ENCODE measurements at regions not wholly inside any gene's neighbourhood (a gene's known extent, or its start where the extent isn't known, plus 50 kb on each side); places are given as distances from the start of the nearest gene placed in this dataset.
"Not testable (repeated sequence)": the region's sequence is repeated elsewhere in the genome, so short reads cannot be mapped to it uniquely, and the experiment has no call there.

DNA sequence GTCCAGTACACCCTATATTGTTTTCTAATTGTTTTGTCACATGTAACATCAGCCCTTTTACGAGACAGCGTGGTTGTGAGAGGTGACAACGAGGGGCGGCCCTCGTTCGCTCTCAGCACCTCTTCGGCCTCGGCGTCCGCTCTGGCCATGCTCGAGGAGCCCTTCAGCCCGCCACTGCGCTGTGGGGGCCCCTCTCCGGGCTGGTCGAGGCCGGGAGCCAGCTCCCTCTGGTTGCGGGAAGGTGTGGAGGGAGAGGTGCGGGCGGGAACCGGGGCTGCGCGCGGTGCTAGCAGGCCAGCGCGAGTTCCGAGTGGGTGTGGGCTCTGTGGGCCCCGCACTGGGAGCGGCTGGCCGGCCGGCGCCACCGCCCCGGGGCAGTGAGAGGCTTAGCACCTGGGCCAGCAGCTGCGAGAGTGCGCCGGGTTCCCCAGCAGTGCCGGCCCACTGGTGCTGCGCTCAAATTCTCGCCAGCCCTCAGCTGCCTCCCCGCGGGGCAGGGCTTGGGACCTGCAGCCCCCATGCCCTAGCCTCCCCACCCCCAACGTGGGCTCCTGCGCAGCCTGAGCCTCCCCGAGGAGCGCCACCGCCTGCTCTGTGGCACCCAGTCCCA lies 145.0 kb downstream of the PSAT1 start:
- Histone ChIP-seq H3K4me1 (replicated peaks) (peaks cover 43% of the 10 kb centered on the region), H3K27ac (no peak overlapping the region; the same call in 1 of the 2 replicates), H3K36me3 (no peaks in the 10 kb centered on the region), H3K27me3 (replicated peaks) (no peaks in the 10 kb centered on the region), H3K4me3 (no peak overlapping the region), H3K9me3 (replicated peaks) (no peaks in the 10 kb centered on the region)
- DNase-seq (ENCODE audit: low read depth in 1 of 2, low spot score in 2 of 2) = no peak

DNA sequence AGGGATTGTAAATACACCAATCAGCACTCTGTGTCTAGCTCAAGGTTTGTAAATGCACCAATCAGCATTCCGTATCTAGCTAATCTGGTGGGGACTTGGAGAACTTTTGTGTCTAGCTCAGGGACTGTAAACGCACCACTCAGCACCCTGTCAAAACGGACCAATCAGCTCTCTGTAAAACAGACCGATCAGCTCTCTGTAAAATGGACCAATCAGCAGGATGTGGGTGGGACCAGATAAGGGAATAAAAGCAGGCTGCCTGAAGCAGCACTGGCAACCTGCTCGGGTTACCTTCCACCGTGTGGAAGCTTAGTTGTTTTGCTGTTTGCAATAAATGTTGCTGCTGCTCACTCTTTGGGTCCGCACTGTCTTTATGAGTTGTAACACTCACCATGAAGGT lies 145.7 kb downstream of the PSAT1 start:
- not testable (repeated sequence) for H3K4me3 ChIP-seq; H3K36me3 ChIP-seq; DNase-seq (ENCODE audit: low read depth in 1 of 2, low spot score in 2 of 2); H3K27me3 ChIP-seq (replicated peaks); H3K9me3 ChIP-seq (replicated peaks); H3K27ac ChIP-seq
- H3K4me1 ChIP-seq (replicated peaks) = peaks cover 37% of the 10 kb centered on the region

DNA sequence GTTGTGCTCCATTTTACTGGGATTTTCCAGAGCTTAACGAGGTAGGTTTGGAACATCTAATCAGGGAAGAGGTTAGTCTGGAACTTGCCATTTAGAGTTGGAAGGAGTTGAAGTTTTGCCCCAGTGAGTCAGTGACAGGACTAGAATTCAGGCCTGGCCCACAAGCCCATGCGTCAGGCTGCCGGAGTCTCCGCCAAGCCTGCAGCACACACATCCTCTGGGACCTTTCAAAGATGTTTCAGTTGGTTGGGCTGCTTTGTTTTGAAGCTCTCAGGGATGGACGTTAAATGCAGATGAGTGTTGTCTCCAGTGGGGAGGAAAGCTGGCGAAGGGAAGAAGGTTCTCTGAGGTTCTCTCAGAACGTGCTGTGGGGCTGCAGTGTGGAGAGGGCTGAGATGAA lies 147.0 kb downstream of the PSAT1 start:
- Histone ChIP-seq H3K27ac (no peak overlapping the region), H3K27me3 (replicated peaks) (no peaks in the 10 kb centered on the region), H3K9me3 (replicated peaks) (no peaks in the 10 kb centered on the region), H3K4me1 (replicated peaks) (peaks cover 26% of the 10 kb centered on the region), H3K4me3 (no peak overlapping the region), H3K36me3 (no peaks in the 10 kb centered on the region)
- no peak for DNase-seq (ENCODE audit: low read depth in 1 of 2, low spot score in 2 of 2)

DNA sequence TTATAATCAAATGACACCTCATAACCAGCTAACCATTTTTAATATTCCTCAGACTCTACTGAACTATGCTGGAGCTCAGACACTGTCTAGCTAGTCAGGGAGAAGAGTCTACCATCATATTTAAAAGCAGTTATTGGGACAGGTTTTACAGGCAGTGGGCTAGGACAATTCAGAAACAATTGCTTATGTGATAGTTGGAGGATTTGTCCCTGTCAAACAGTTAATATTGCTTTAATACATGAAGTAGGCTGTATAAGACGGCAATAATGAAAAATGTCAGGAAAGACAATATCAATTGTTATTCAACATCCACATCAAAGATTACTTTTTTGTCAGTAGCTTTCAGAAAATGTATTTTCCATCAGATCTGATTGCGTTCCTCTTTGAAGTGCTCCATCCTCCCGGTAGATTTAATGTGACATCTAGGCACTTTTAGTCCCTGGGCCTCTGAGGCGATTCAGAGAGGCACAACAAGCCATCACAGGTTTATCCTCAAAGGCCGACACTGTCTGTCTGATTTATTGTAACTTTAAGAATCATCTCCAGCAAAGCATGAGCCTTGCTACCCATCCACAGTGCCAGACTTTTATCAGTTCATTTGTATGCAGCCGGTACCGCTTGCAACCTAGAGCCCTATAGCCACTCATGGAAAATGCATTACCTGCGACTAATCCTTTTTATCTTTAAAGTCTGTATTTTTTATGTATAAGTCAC lies 152.2 kb downstream of the PSAT1 start:
- Histone ChIP-seq H3K9me3 (replicated peaks) (no peaks in the 10 kb centered on the region), H3K27me3 (replicated peaks) (no peaks in the 10 kb centered on the region), H3K4me3 (no peak overlapping the region), H3K36me3 (no peaks in the 10 kb centered on the region), H3K27ac (no peak overlapping the region), H3K4me1 (replicated peaks) (peaks cover 5% of the 10 kb centered on the region)
- DNase-seq (ENCODE audit: low read depth in 1 of 2, low spot score in 2 of 2) = no peak

DNA sequence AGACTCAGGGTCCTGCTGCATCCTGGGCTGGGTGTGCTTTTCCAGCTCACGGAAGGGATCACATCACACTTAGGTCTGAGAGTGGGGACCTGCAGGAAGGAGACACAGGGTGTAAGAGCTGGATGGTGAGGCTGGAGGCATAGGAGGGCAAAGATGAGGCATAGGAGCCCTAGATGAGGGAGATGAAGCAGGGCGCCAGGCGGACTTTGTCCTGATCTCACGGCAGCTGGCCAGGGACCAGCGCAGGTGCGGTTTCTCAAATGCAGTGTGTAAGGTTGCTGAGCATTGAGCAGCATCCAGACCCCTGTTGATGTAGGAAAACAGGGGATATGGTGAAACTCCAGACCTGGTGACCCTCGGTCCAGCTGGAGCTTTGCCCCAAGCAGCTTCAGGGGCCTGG lies 156.5 kb downstream of the PSAT1 start:
- H3K27ac ChIP-seq = no peak overlapping the region

DNA sequence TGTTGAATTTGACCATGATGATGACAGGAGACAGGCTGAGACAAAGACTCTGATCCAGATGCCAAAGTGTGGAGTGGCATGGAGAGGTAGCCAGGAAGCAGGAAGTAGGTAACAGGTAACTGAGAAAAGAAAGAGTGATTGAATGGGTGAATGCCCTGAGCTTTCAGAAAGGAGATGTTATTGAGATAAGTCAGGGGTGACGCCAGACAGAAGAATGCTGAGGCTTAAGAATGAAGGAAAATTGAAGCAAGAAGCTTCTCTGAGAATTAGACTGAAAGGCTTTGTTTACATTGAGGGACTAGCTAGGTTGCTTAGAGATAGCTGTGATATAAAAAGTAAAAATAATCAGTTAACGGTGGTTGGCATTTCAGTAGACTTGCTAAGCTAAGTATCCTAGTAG lies 165.7 kb downstream of the PSAT1 start:
- peak in 1 of 2 experiments; percentile 23 for DNase-seq (ENCODE audit: low read depth in 1 of 2, low spot score in 2 of 2)

More for the DNA sequence above, 156.5 kb downstream of the PSAT1 start:
- Histone ChIP-seq H3K4me3 (no peak overlapping the region), H3K9me3 (replicated peaks) (no peaks in the 10 kb centered on the region), H3K36me3 (no peaks in the 10 kb centered on the region), H3K4me1 (replicated peaks) (peaks cover 5% of the 10 kb centered on the region), H3K27me3 (replicated peaks) (no peaks in the 10 kb centered on the region)
- no peak for DNase-seq (ENCODE audit: low read depth in 1 of 2, low spot score in 2 of 2)

DNA sequence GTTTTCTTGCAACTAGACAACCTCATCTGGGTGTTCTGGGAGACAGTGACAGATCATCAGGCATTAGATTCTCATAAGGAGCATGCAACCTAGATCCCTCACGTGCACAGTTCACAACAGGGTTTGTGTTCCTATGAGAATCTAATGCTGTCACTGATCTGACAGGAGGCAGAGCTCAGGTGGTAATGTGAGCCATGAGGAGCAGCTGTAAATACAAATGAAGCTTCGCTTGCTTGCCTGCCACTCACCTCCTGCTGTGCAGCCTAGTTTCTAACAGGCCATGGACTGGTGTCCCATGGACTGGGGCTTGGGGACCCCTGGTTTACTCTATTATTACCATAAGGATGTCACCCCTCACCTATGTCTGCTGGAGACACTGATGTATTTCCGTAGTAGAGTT lies 166.8 kb downstream of the PSAT1 start:
- no peak overlapping the region for H3K27ac ChIP-seq
- no peaks in the 10 kb centered on the region for H3K36me3 ChIP-seq
- no peak overlapping the region for H3K4me3 ChIP-seq
- H3K9me3 ChIP-seq (replicated peaks) = no peaks in the 10 kb centered on the region
- 0 out of 2 replicates have a peak, but pooled peaks cover 7% of the 10 kb centered on the region for H3K4me1 ChIP-seq (replicated peaks)
- DNase-seq (ENCODE audit: low read depth in 1 of 2, low spot score in 2 of 2) = no peak
- no peaks in the 10 kb centered on the region for H3K27me3 ChIP-seq (replicated peaks)

More for the DNA sequence above, 165.7 kb downstream of the PSAT1 start:
- no peaks in the 10 kb centered on the region for H3K9me3 ChIP-seq (replicated peaks)
- H3K27me3 ChIP-seq (replicated peaks) = no peaks in the 10 kb centered on the region
- no peaks in the 10 kb centered on the region for H3K36me3 ChIP-seq
- H3K4me3 ChIP-seq = no peak overlapping the region
- H3K27ac ChIP-seq = peak overlapping the region; percentile 40; the same call in 1 of the 2 replicates
- 0 out of 2 replicates have a peak, but pooled peaks cover 7% of the 10 kb centered on the region for H3K4me1 ChIP-seq (replicated peaks)

DNA sequence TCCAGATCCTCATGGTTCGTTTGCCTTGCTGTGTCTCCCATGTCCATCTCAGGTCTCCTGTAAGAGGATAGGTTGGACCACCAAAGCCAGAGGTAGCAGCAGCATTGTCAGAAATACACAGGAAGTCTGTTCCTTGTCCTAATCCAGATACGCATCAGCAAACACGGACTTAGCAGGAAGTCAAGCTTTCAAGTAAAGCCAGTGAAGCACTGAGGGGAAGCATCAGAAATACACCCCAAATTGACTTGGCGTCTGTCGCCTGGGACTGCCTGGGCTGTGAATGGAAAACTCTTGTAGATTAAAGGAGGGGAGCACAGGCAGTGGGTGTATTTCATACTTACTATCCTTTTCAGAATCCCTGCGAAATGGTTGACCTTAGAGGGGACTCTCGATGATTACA lies 171.3 kb downstream of the PSAT1 start:
- no peak overlapping the region for H3K4me3 ChIP-seq
- H3K27me3 ChIP-seq (replicated peaks) = no peaks in the 10 kb centered on the region
- H3K36me3 ChIP-seq = no peaks in the 10 kb centered on the region
- no peak for DNase-seq (ENCODE audit: low read depth in 1 of 2, low spot score in 2 of 2)
- H3K27ac ChIP-seq = no peak overlapping the region
- H3K4me1 ChIP-seq (replicated peaks) = no peaks in the 10 kb centered on the region
- no peaks in the 10 kb centered on the region for H3K9me3 ChIP-seq (replicated peaks)

DNA sequence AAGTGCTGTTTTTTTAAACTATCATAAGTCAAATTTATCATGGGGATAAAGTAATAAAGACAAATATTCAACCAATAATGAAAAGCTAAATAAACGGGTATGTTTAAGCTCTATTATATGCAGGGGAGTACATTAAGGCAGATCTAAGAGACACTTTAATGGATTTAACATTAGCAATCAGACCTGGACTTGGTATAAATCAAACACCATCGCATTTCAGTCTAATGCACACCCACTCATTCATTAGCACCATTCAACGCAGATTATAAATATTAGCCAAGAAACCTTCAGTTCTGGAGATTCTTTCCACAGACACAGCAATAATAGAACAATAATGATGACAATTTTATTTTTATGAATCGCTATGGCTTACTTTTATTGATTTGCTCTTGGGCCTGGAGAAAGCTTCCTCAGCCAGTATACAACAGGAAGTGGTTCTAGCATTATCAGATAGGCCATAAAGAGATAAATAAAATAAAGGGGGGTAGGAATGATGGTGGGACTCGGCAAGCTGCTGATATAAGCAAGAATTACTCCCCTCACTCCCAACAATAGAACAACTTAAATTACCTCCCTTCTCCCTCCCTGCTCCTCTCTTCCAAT lies 172.2 kb downstream of the PSAT1 start:
- DNase-seq (ENCODE audit: low read depth in 1 of 2, low spot score in 2 of 2) = no peak
- no peaks in the 10 kb centered on the region for H3K36me3 ChIP-seq
- no peaks in the 10 kb centered on the region for H3K9me3 ChIP-seq (replicated peaks)
- H3K4me3 ChIP-seq = no peak overlapping the region
- no peak overlapping the region for H3K27ac ChIP-seq
- H3K4me1 ChIP-seq (replicated peaks) = no peaks in the 10 kb centered on the region
- H3K27me3 ChIP-seq (replicated peaks) = no peaks in the 10 kb centered on the region

DNA sequence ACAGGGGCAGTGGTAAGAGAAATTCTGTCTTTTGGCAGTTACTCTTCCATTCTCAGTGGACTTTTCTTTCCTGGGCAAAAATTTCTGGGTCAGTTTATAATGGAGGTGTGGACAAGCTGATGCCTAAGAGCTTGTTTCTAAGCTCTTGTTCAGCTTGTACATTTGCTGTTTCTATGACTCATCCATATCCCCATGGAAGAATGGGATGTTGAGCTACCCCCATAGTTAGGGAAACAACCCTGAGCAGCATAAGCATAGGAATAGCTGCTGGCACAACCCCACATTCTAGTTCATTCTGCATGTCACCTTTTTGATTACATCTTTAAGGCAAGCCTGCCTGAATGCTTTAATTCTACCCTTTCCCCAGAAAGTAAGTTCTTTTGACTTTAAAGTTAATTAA lies 173.3 kb downstream of the PSAT1 start:
- Histone ChIP-seq H3K36me3 (no peaks in the 10 kb centered on the region), H3K27me3 (replicated peaks) (no peaks in the 10 kb centered on the region), H3K4me1 (replicated peaks) (no peaks in the 10 kb centered on the region), H3K9me3 (replicated peaks) (no peaks in the 10 kb centered on the region), H3K4me3 (no peak overlapping the region), H3K27ac (no peak overlapping the region)
- no peak for DNase-seq (ENCODE audit: low read depth in 1 of 2, low spot score in 2 of 2)

DNA sequence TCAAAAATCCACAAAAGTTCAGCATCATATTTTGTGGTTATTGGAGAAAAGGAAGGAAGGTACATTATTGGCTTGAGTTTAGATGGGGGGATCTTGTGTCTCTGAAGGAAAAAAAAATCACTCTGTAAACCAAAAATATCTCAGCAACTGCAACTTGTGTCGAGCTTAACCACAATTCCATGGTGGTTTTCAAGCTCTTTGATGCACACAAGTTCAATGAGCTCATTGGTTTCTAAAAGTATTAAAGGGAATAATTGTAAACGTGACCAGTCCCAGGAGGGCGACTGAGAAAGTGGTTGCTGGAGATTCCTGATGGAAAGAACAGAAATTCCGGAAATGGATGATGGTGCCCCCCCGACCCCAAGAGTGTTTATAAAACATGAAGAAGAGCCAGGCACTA lies 173.8 kb downstream of the PSAT1 start:
- Histone ChIP-seq H3K4me3 (no peak overlapping the region), H3K36me3 (no peaks in the 10 kb centered on the region), H3K27ac (no peak overlapping the region), H3K4me1 (replicated peaks) (no peaks in the 10 kb centered on the region), H3K27me3 (replicated peaks) (no peaks in the 10 kb centered on the region), H3K9me3 (replicated peaks) (no peaks in the 10 kb centered on the region)
- no peak for DNase-seq (ENCODE audit: low read depth in 1 of 2, low spot score in 2 of 2)

DNA sequence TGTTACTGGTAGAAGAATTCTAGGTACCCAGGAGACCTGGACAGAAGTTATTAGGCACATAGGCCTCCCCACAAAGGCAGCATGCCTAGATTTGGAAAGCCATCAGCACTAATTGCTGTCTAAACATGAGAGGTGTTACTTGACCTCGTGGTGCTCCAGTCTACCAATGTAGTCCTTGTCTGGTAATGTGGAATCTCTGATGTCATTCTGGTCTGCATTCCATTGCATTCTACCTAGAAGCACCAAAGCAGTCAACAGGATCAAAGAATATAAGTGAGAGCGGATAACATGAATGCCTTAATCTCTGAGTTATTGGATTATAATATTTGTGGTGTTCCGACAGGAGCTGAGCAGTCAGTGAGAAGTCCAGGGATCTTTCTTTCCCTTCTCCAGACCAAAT lies 175.2 kb downstream of the PSAT1 start:
- Histone ChIP-seq H3K9me3 (replicated peaks) (no peaks in the 10 kb centered on the region), H3K27ac (no peak overlapping the region), H3K4me1 (replicated peaks) (no peaks in the 10 kb centered on the region), H3K27me3 (replicated peaks) (no peaks in the 10 kb centered on the region), H3K36me3 (no peaks in the 10 kb centered on the region), H3K4me3 (no peak overlapping the region)
- no peak for DNase-seq (ENCODE audit: low read depth in 1 of 2, low spot score in 2 of 2)

DNA sequence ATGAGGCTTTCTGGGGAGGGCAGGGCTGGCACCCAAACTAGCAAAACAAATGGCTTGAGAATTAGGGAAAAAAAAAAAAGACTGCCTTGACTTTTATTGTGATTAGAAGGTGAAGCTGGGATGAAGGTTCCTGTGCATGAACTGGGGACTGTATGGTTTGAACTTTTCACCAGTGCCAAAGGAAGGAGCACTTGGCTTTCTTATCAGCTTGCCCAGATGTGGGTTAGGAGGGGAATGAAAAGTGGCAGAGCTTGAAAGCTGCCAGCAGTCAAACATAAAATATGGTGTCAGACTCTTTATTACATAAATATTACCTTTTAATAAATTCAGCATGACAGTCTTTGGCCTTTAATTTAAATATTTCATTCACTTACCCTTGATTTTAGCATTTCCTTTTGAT lies 182.5 kb downstream of the PSAT1 start:
- Histone ChIP-seq H3K4me3 (no peak overlapping the region), H3K36me3 (no peaks in the 10 kb centered on the region), H3K27me3 (replicated peaks) (no peaks in the 10 kb centered on the region), H3K9me3 (replicated peaks) (no peaks in the 10 kb centered on the region), H3K27ac (no peak overlapping the region), H3K4me1 (replicated peaks) (no peaks in the 10 kb centered on the region; the same call in 1 of the 2 replicates)
- DNase-seq (ENCODE audit: low read depth in 1 of 2, low spot score in 2 of 2) = no peak

DNA sequence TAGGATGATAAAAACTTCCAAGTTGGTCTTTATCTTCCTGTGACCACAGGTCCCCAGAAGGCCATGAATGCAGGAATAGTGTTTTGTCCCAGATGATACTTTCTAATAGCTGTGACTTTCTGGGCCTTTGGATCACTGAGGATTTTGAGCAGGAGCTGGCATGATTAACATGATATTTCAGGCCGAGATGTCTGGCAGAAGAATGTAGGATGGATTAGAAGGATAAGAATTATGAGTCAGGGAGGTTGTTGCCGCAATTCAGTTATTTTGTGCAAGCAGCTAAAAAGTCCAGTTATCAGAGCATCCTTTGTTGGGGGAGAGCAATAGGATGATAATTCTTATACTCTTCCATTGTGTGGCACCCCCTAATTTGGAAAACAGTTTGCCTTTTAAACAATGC lies 189.7 kb downstream of the PSAT1 start:
- Histone ChIP-seq H3K36me3 (no peaks in the 10 kb centered on the region), H3K27me3 (replicated peaks) (no peaks in the 10 kb centered on the region), H3K4me1 (replicated peaks) (no peaks in the 10 kb centered on the region), H3K27ac (no peak overlapping the region), H3K9me3 (replicated peaks) (no peaks in the 10 kb centered on the region), H3K4me3 (no peak overlapping the region)
- no peak for DNase-seq (ENCODE audit: low read depth in 1 of 2, low spot score in 2 of 2)
